Kidney capillary endothelial cell (primary cell): ENCODE measurements at regions not wholly inside any gene's neighbourhood (a gene's known extent, or its start where the extent isn't known, plus 50 kb on each side); places are given as distances from the start of the nearest gene placed in this dataset.

Source experiments
- DNase-seq: peaks from one replicate; pipeline ENCODE4 v3.0.0-alpha.2; 2018; ENCODE audit warnings: low spot score

- DNase-seq: no peak
Measured at GRCh38 chr6:48912503-48912902, 550.5 kb downstream of the MMUT start.

- no peak for DNase-seq
Measured at GRCh38 chr6:48904809-48905208, 558.2 kb downstream of the MMUT start.

GRCh38 chr6:48894469-48894868 is 568.6 kb downstream of the MMUT start:
- no peak for DNase-seq

DNA sequence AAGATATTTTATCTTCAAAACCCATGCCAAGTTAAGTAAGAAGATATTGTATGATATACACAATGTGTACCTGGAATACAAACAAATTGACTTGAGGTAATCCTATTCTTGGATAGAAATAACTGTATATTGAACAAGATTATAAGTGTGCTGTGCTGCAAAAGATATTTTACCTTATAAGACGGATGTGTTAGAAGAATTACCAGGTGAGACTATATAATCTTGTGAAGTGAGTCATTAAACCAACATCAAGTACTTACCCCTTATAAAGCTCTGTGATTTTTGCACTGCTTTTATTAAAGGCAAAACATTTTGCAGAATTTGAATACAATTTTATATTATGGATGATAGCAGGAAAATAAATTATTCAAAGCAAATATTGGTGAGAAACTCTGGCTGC is 570.0 kb downstream of the MMUT start:
- DNase-seq: no peak

DNA sequence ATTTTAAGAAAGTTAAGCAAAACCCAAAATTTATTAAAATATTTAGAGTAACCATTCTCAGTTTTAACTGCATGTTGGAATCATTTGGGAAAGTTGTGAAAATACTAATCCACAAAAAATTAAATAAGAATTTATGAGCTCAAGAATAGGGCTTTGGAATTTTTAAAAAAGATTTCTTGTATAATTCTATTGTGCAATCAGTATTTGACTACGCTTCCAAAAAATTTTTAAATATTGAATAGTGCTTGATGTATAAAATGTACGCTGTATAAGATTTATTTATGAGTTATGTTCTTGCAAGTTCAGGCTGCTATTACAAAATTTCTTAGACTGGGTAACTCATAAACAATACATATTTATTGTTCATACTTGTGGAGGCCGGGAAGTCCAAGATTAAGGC is 571.7 kb downstream of the MMUT start:
- no peak for DNase-seq

DNA sequence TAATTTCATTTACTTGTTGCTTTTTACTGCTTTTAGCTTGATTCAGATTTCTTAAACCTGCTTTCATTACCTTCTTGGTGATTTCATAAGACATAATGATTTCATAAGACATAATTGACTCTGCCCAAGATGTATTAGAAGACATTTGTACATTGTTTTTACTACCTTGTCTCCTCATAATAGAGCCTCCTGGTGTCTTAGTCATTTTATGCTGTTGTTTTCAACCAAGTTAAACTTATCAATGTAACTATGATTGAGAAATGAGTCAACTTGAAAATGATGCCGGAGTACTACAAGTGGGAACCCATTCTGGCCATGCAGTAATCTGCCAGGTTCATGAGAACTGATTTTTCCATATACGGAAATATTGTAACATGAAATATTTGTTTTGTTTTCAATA is 573.6 kb downstream of the MMUT start:
- DNase-seq: no peak

DNA sequence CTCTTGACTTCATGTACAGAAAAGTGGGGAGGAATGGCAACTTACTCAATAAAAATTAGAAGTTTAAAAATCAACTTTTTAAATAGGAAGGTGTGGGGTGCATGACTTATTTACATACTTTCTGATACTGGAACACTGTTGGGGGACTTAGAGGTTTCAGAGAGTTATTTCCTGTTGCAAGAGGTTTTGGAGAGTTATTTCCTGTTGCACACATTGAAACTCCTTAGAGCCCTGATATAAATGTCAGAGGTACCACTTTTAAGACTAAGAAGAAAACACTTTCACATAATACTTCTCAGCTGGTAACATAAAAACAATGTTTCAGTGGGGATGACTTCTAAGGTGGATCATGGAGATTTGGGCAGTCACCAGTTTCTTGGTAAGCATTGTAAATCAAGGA is 579.9 kb downstream of the MMUT start:
- DNase-seq: no peak

DNA sequence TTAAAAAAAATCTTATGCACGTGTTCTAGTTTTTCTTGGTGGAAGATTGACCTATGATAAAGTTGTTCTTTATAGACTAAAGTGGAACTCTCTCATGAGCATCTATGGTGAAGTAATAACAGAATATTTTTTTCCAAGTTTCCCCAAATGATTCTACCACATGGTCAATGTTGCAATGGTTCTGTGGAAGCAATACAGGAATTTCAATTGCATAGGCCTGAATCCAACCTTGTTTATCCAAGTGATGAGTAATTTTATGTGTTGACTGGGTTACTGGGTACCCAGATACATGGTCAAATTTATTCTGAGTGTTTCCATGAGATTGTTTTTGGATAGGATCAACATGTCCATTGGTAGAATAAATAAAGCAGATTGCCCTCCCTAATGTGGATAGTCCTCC is 581.5 kb downstream of the MMUT start:
- no peak for DNase-seq

- no peak for DNase-seq
Measured at GRCh38 chr6:48869595-48869994, 593.5 kb downstream of the MMUT start.

GRCh38 chr6:48866682-48867081 is 596.4 kb downstream of the MMUT start:
- DNase-seq: no peak

DNA sequence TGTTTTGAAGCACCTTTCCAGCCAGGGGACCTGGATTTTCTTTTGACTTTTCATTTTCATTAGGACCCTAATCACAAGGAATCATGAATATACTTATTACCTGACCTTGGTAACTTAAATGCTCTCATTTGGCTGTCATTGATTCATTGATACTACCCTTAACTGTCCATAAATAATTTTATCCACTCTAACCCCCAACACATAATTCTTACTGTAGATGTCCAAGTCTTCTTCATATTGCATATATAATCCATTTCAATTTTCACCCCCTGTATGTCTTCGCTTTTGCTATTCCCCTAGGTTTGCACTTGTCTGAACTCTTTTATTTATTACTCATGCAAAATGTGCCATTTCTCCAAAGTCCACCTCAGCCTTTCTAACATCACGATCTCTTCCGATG is 602.9 kb downstream of the MMUT start:
- DNase-seq: no peak

DNA sequence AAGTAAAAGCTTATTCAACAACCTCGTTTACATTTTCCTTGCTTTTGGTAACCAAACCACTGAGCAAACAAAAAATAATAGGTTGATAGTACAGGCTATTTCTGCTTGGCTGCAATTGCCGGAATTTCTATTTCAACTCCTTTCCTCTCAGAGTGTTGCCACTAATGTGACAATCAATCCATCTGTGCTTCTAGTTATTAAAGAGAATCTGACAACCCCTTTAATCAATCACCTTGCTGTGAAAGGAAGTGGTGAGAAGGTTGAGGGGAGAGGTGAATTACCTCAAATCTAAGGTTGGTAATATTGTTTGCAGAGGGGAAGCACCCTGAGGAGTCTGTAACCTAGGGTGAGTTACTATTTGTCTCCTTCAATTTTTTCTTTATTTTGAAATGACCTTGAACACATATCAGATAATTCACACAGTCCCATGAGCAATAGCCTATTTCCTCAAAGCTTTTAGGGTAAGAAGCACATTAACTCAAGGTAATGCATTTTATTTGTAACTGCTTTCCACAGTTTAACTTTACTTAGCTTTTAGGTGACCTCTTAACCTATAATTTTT is 603.4 kb downstream of the MMUT start:
- DNase-seq: no peak

- DNase-seq: no peak
Measured at GRCh38 chr6:48845219-48845618, 617.8 kb downstream of the MMUT start.

GRCh38 chr6:48844696-48845095 is 618.4 kb downstream of the MMUT start:
- no peak for DNase-seq

DNA sequence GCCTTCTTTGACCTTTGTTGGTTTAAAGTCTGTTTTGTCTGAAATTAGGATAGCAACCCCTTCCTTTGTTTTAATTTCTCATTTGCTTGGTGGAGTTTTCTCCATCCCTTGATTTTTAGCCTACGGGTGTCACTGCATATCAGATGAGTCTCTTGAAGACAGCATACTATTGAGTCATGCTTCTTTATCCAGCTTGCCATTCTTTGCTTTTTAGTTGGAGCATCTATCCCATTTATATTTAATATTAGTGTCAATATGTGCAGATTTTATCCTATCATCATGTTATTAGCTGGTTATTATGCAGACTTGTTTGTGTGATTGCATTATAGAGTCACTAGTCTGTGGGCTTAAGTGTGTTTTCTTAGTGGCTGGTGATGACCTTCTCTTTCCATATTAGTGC is 622.2 kb downstream of the MMUT start:
- no peak for DNase-seq

GRCh38 chr6:48839206-48839605 is 623.8 kb downstream of the MMUT start:
- DNase-seq: no peak

DNA sequence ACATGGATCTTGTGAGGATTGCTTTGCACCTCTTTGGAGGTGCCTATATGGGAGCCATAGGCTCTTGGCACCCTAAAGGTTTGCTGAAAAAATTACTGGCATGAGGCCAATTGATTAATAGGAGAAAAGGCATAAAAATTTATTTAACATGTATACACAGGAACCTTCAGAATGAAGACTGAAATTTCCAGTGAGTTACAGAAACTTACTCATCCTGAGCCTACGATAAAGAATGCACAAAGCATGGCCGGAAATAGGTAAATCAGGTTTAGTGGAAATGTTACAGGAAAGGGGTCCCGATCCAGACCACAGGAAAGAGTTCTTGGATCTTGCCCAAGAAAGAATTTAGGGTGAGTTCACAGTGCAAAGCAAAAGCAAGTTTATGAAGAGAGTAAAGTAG is 625.3 kb downstream of the MMUT start:
- DNase-seq: no peak

GRCh38 chr6:48835421-48835958 is 627.6 kb downstream of the MMUT start:
- DNase-seq: no peak

DNA sequence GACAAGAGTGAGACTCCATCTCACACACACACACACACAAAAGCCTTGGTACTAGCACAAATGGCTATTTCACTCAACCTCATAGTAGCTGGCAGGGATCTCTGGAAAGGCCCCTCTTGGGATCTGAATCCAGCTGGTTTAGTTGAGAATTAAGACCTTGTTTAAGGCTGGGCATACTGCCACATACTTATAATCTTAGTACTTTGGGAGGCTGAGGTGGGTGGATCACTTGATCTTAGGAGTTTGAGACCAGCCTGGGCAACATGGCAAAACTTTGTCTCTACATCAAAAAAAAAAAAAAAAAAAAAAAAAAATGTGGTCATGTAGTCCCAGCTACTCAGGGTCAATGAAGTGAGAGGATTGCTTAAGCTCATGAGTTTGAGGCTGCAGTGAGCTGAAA is 628.3 kb downstream of the MMUT start:
- no peak for DNase-seq

- no peak for DNase-seq
Measured at GRCh38 chr6:48833916-48834315, 629.1 kb downstream of the MMUT start.

GRCh38 chr6:48826901-48827701 is 636.0 kb downstream of the MMUT start:
- DNase-seq: peak; percentile 56

DNA sequence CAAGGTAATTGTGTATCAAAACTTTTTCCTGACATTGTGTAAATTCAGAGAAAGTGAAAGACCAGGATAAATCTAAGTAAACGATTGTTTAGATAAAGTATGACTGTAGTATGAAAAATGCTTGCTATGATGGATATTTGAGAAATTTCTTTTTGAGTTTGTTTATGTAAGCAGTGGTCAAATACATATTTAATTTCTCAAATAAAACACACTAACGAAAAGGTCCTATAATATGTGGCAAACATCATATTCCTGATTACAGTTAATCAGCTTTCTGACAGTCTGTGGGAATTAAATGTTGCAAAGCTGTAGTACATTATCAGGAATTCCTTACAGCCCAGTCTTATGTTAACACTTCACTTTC is 636.9 kb downstream of the MMUT start:
- DNase-seq: no peak

GRCh38 chr6:48825501-48826151 is 637.4 kb downstream of the MMUT start:
- no peak for DNase-seq
